PC-3 (cell line): ENCODE measurements at regions not wholly inside any gene's neighbourhood (a gene's known extent, or its start where the extent isn't known, plus 50 kb on each side); places are given as distances from the start of the nearest gene placed in this dataset.

Experiments
- EZH2phosphoT487 ChIP-seq: fragments of 300-600 bp; sonication (generic); IDR thresholded peaks from 2 replicates; pipeline ENCODE4 v1.6.1; 2018; ENCODE audit warnings: mild to moderate bottlenecking, antibody characterized with exemption, low read length, borderline replicate concordance
- TF ChIP-seq, protein P1 (sequence below): fragments of 300-600 bp; sonication (generic); conservative IDR thresholded peaks from 2 replicates; pipeline ENCODE4 v1.5.1; 2017; ENCODE audit warnings: antibody characterized with exemption, low read depth, mild to moderate bottlenecking, low read length

GRCh38 chrX:3184176-3184930 lies 143.1 kb downstream of the ARSF start:
- TF ChIP-seq, protein P1, sequence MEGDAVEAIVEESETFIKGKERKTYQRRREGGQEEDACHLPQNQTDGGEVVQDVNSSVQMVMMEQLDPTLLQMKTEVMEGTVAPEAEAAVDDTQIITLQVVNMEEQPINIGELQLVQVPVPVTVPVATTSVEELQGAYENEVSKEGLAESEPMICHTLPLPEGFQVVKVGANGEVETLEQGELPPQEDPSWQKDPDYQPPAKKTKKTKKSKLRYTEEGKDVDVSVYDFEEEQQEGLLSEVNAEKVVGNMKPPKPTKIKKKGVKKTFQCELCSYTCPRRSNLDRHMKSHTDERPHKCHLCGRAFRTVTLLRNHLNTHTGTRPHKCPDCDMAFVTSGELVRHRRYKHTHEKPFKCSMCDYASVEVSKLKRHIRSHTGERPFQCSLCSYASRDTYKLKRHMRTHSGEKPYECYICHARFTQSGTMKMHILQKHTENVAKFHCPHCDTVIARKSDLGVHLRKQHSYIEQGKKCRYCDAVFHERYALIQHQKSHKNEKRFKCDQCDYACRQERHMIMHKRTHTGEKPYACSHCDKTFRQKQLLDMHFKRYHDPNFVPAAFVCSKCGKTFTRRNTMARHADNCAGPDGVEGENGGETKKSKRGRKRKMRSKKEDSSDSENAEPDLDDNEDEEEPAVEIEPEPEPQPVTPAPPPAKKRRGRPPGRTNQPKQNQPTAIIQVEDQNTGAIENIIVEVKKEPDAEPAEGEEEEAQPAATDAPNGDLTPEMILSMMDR: no peak
- TF ChIP-seq EZH2phosphoT487: no peak
